Astrocyte (in vitro differentiated cells and primary cell): ENCODE measurements at regions not wholly inside any gene's neighbourhood (a gene's known extent, or its start where the extent isn't known, plus 50 kb on each side); places are given as distances from the start of the nearest gene placed in this dataset.

ENCODE experiments used
- CTCF ChIP-seq: IDR thresholded peaks from 2 replicates; pipeline ENCODE4 v1.5.1; 2011; ENCODE audit warnings: low read depth, mild to moderate bottlenecking, inconsistent platforms, low read length, moderate library complexity; ENCODE audit not compliant: insufficient read depth
- EZH2 ChIP-seq: IDR thresholded peaks from 2 replicates; pipeline ENCODE4 v1.6.1; 2012; ENCODE audit warnings: mild to moderate bottlenecking, low read length, inconsistent platforms; ENCODE audit not compliant: insufficient read depth

- TF ChIP-seq CTCF (no peak), EZH2 (no peak)
Observed at GRCh38 chr5:61808091-61808490, 476.0 kb downstream of the ZSWIM6 start.
